Vagina (tissue), 2 donors: ENCODE measurements at regions not wholly inside any gene's neighbourhood (a gene's known extent, or its start where the extent isn't known, plus 50 kb on each side); places are given as distances from the start of the nearest gene placed in this dataset.
A peak's percentile ranks its signal among the peaks of the same experiment; 100 is the strongest.

Source experiments
- DNase-seq, 2 donors: peaks; one replicate each; pipeline ENCODE4 v3.0.0-alpha.2; 2017; ENCODE audit errors: extremely low spot score in 2 of 2
- H3K27ac ChIP-seq: fragments of 200-600 bp; sonication (generic); one replicate; pipeline ENCODE4 v1.5.1; 2019
- H3K27me3 ChIP-seq: fragments of 200-600 bp; sonication (generic); one replicate; pipeline ENCODE4 v1.5.1; 2019
- H3K36me3 ChIP-seq, 2 donors: fragments of 200-600 bp; sonication (generic); one replicate each; pipeline ENCODE4 v1.5.1; 2017 to 2019
- H3K4me1 ChIP-seq: fragments of 200-600 bp; sonication (generic); one replicate; pipeline ENCODE4 v1.5.1; 2019
- H3K4me3 ChIP-seq, 2 donors: fragments of 200-600 bp; sonication (generic); 1 replicate in 1 of 2; 2 replicates in 1 of 2; pipeline ENCODE4 v1.5.1; 2016 to 2019
- H3K9me3 ChIP-seq: fragments of 200-600 bp; sonication (generic); one replicate; pipeline ENCODE4 v1.5.1; 2019
- POLR2A ChIP-seq, 2 donors: fragments of 450-650 bp; IDR thresholded peaks; one replicate each; pipeline ENCODE4 v1.6.1; 2017; ENCODE audit warnings: antibody characterized with exemption in 2 of 2, mild to moderate bottlenecking in 2 of 2, moderate library complexity in 2 of 2
- POLR2AphosphoS5 ChIP-seq, 2 donors: sonication (generic); formaldehyde crosslinking; IDR thresholded peaks; one replicate each; pipeline ENCODE4 v1.9.0; 2017; ENCODE audit warnings: antibody characterized with exemption in 2 of 2, mild to moderate bottlenecking in 2 of 2, low read depth in 1 of 2; ENCODE audit not compliant: insufficient read depth in 1 of 2
- intact Hi-C: fragments of 100-400 bp; cut with DNase I; formaldehyde crosslinking; loops from one replicate; pipeline ENCODE4 v1.15.1; 2023
- TF ChIP-seq, protein P1 (sequence below), 3 experiments: fragments of 450-650 bp in 2 of 3; fragments of 200-600 bp in 1 of 3; sonication (generic) in 1 of 3; IDR thresholded peaks; one replicate each; pipeline ENCODE4 v1.5.1; 2017 to 2019; ENCODE audit warnings: antibody characterized with exemption in 3 of 3, mild to moderate bottlenecking in 2 of 3, moderate library complexity in 2 of 3

- intact Hi-C loops: no loop called here
- Histone ChIP-seq H3K27ac (no peak overlapping the region), H3K4me3 (no peak overlapping the region), H3K36me3 (no peaks in the 10 kb centered on the region), H3K9me3 (no peaks in the 10 kb centered on the region), H3K27me3 (no peaks in the 10 kb centered on the region), H3K4me1 (no peaks in the 10 kb centered on the region)
- TF ChIP-seq, protein P1, sequence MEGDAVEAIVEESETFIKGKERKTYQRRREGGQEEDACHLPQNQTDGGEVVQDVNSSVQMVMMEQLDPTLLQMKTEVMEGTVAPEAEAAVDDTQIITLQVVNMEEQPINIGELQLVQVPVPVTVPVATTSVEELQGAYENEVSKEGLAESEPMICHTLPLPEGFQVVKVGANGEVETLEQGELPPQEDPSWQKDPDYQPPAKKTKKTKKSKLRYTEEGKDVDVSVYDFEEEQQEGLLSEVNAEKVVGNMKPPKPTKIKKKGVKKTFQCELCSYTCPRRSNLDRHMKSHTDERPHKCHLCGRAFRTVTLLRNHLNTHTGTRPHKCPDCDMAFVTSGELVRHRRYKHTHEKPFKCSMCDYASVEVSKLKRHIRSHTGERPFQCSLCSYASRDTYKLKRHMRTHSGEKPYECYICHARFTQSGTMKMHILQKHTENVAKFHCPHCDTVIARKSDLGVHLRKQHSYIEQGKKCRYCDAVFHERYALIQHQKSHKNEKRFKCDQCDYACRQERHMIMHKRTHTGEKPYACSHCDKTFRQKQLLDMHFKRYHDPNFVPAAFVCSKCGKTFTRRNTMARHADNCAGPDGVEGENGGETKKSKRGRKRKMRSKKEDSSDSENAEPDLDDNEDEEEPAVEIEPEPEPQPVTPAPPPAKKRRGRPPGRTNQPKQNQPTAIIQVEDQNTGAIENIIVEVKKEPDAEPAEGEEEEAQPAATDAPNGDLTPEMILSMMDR (IDR thresholded peaks at IDR 0.05): no peak
- TF ChIP-seq POLR2A (IDR thresholded peaks at IDR 0.05): no peak
- no peak for TF ChIP-seq POLR2AphosphoS5 (IDR thresholded peaks at IDR 0.05; ENCODE audit: insufficient read depth in 1 of 2, low read depth in 1 of 2)
- DNase-seq: no peak
Measured at GRCh38 chr2:145198555-145198954, 678.6 kb upstream of the ZEB2 start.

- Histone ChIP-seq H3K9me3 (no peaks in the 10 kb centered on the region), H3K27ac (no peak overlapping the region), H3K27me3 (no peaks in the 10 kb centered on the region), H3K4me1 (no peaks in the 10 kb centered on the region), H3K4me3 (no peak overlapping the region), H3K36me3 (no peaks in the 10 kb centered on the region)
- DNase-seq: no peak
- TF ChIP-seq POLR2A (IDR thresholded peaks at IDR 0.05) (no peak), POLR2AphosphoS5 (IDR thresholded peaks at IDR 0.05; ENCODE audit: insufficient read depth in 1 of 2, low read depth in 1 of 2) (no peak)
- TF ChIP-seq, protein P1 (IDR thresholded peaks at IDR 0.05): no peak
- intact Hi-C loops: no loop called here
Measured at GRCh38 chr2:145197944-145198343, 678.0 kb upstream of the ZEB2 start.

GRCh38 chr2:145194673-145195072 is 674.8 kb upstream of the ZEB2 start:
- H3K4me1 ChIP-seq: no peaks in the 10 kb centered on the region
- H3K27ac ChIP-seq: no peak overlapping the region
- no peaks in the 10 kb centered on the region for H3K27me3 ChIP-seq
- TF ChIP-seq POLR2AphosphoS5 (IDR thresholded peaks at IDR 0.05; ENCODE audit: insufficient read depth in 1 of 2, low read depth in 1 of 2) (no peak), POLR2A (IDR thresholded peaks at IDR 0.05) (no peak)
- TF ChIP-seq, protein P1 (IDR thresholded peaks at IDR 0.05): no peak
- no peaks in the 10 kb centered on the region for H3K9me3 ChIP-seq
- no peak overlapping the region for H3K4me3 ChIP-seq
- H3K36me3 ChIP-seq: no peaks in the 10 kb centered on the region
- no peak for DNase-seq
- intact Hi-C loops: no loop called here

DNA sequence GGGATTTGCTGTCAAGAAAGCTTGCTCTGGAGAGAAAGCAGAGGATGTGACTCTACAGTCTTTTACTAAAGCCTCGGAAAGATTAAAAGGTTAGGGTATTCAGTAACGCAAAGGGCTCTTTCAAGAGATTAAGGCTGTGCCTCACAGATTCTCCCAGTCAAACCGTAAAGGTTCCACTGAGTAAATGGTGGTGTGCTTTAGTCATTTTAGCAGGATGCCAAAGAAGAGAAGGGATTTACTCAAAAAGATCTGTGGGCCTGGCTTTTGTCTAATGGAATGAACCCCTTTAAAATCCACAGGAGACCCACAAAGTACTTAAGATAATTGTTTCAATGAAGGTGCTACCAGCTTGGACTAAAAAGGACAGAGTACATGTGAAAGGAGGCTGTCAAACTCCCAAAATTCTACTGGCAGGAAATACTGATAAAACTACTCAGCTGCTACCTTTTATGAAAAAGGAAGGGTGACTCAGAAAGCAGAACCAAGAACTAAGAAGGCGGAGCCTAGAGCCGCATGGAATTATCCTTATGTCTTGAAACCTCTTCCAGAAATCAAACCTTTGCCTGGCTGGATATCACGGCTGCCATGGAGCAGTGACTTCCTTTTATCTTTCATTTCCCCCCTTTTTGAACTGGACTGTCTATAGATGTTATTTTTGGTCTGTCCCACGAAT is 670.2 kb upstream of the ZEB2 start:
- Histone ChIP-seq H3K9me3 (no peaks in the 10 kb centered on the region), H3K27me3 (no peaks in the 10 kb centered on the region), H3K36me3 (no peaks in the 10 kb centered on the region), H3K4me3 (no peak overlapping the region), H3K4me1 (no peaks in the 10 kb centered on the region), H3K27ac (no peak overlapping the region)
- intact Hi-C loops: no loop called here
- TF ChIP-seq POLR2AphosphoS5 (IDR thresholded peaks at IDR 0.05; ENCODE audit: insufficient read depth in 1 of 2, low read depth in 1 of 2): no peak
- TF ChIP-seq, protein P1 (IDR thresholded peaks at IDR 0.05): no peak
- TF ChIP-seq POLR2A (IDR thresholded peaks at IDR 0.05): no peak
- DNase-seq: no peak

- peak overlapping the region; percentile 34 for H3K27ac ChIP-seq
- intact Hi-C loops: no loop called here
Measured at GRCh38 chr2:145186303-145186702, 666.4 kb upstream of the ZEB2 start.

More at GRCh38 chr2:145186303-145186702, 666.4 kb upstream of the ZEB2 start:
- Histone ChIP-seq H3K9me3 (no peaks in the 10 kb centered on the region), H3K27me3 (no peaks in the 10 kb centered on the region), H3K4me3 (no peak overlapping the region), H3K4me1 (no peaks in the 10 kb centered on the region), H3K36me3 (no peaks in the 10 kb centered on the region)
- TF ChIP-seq POLR2AphosphoS5 (IDR thresholded peaks at IDR 0.05; ENCODE audit: insufficient read depth in 1 of 2, low read depth in 1 of 2): no peak
- no peak for TF ChIP-seq POLR2A (IDR thresholded peaks at IDR 0.05)
- TF ChIP-seq, protein P1 (IDR thresholded peaks at IDR 0.05): peak in 1 of 3 experiments; percentile 31
- no peak for DNase-seq
